ENCODE measurements at regions not wholly inside any gene's neighbourhood (a gene's known extent, or its start where the extent isn't known, plus 50 kb on each side); places are given as distances from the start of the nearest gene placed in this dataset.

DNA sequence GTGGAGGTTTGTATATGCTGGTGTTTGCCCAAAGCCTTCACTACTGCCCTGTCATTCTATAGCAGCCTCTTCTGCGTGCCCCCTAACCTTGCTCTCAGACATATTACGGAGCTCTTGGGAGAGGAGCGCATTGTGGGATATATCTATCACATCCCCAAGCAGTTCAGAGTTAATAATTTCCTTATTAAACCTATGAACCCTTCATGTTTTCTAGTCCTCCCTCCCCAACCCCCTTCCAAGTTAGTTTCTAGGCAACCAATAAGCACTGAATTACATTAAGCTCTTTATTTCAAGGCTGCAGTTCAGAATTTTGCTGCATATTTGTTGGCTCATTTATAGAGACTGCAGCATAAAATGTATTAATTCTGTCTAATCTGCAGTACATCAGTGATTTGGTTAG, 57.3 kb upstream of the GRM7 start:
- intact Hi-C loops (cut with DNase I) = loop anchor here in 1 of 10 donors (10.0 kb wide), 1 partner anchor 1579 kb away; no protein-coding TSS in a partner anchor
- no peaks in the 10 kb centered on the region for H3K4me1 ChIP-seq

GRCh38 chr3:6805236-6805635, 55.7 kb upstream of the GRM7 start:
- ATAC-seq (no peak), DNase-seq (no peak)
- Histone ChIP-seq H3K36me3 (no peaks in the 10 kb centered on the region), H3K4me3 (no peak overlapping the region), H3K27me3 (peaks cover 0 to 5% (median 0%) of the 10 kb centered on the region in 9 donors), H3K4me1 (no peaks in the 10 kb centered on the region), H3K9me3 (no peaks in the 10 kb centered on the region), H3K27ac (no peak overlapping the region)
- intact Hi-C loops (cut with DNase I) = loop anchor here in 1 of 10 donors (10.0 kb wide), 1 partner anchor 1580 kb away; no protein-coding TSS in a partner anchor
- TF ChIP-seq CTCF (IDR thresholded peaks at IDR 0.05) (no peak), POLR2A (IDR thresholded peaks at IDR 0.05) (no peak)
- WGBS, 4 donors = 49 to 66% (median 55%) methylated on average over 2 of the region's 2 CpGs

More for the DNA sequence above, 57.3 kb upstream of the GRM7 start:
- H3K36me3 ChIP-seq = no peaks in the 10 kb centered on the region
- no peak for DNase-seq
- H3K27me3 ChIP-seq = peaks cover 0 to 5% (median 0%) of the 10 kb centered on the region in 9 donors
- ATAC-seq = no peak
- no peak for TF ChIP-seq CTCF (IDR thresholded peaks at IDR 0.05)
- no peak for TF ChIP-seq POLR2A (IDR thresholded peaks at IDR 0.05)
- H3K9me3 ChIP-seq = no peaks in the 10 kb centered on the region
- no peak overlapping the region for H3K4me3 ChIP-seq
- no peak overlapping the region for H3K27ac ChIP-seq
- WGBS, 4 donors = 90 to 97% (median 91%) methylated on average over 3 of the region's 3 CpGs

- intact Hi-C loops (cut with DNase I) = loop anchor here in 1 of 10 donors (10.0 kb wide), 1 partner anchor 1582 kb away; no protein-coding TSS in a partner anchor
- no peak for ATAC-seq
- WGBS, 4 donors = 61 to 71% (median 70%) methylated on average over 3 of the region's 3 CpGs
Observed at GRCh38 chr3:6806991-6807390, 53.9 kb upstream of the GRM7 start.

More at GRCh38 chr3:6806991-6807390, 53.9 kb upstream of the GRM7 start:
- TF ChIP-seq POLR2A (IDR thresholded peaks at IDR 0.05) (no peak), CTCF (IDR thresholded peaks at IDR 0.05) (no peak)
- H3K4me1 ChIP-seq = no peaks in the 10 kb centered on the region
- DNase-seq = no peak
- no peaks in the 10 kb centered on the region for H3K36me3 ChIP-seq
- H3K4me3 ChIP-seq = no peak overlapping the region
- H3K27me3 ChIP-seq = peaks cover 0 to 5% (median 0%) of the 10 kb centered on the region in 9 donors
- H3K27ac ChIP-seq = no peak overlapping the region
- H3K9me3 ChIP-seq = no peaks in the 10 kb centered on the region
